GM18517 (cell line): ENCODE measurements at regions not wholly inside any gene's neighbourhood (a gene's known extent, or its start where the extent isn't known, plus 50 kb on each side); places are given as distances from the start of the nearest gene placed in this dataset.

Experiments used
- ATAC-seq: cut with Tn5 transposase; IDR thresholded peaks from one replicate; pipeline ENCODE4 v1.9.1; 2021; ENCODE audit warnings: mild to moderate bottlenecking, moderate library complexity; ENCODE audit not compliant: unreplicated experiment

DNA sequence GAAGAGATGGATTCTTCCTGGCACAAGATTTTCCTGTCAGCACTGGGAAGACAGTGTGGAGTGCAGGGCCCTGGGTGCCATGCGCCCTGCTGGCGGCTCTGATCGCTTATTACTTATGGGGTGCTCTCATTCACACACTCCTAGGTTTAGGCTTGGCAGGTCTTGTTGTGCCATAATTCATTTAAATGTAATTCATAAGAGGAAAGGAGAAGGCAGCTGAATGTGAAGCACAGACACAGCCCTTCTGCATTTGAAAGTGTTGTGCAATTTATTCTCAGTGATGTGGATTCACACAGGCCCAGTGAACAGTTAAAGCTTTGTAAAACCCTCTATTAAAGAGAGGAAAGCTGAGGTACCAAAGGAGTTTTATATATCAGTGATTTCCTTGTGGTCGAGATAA, 249.7 kb downstream of the C4orf33 start:
- ATAC-seq: no peak

DNA sequence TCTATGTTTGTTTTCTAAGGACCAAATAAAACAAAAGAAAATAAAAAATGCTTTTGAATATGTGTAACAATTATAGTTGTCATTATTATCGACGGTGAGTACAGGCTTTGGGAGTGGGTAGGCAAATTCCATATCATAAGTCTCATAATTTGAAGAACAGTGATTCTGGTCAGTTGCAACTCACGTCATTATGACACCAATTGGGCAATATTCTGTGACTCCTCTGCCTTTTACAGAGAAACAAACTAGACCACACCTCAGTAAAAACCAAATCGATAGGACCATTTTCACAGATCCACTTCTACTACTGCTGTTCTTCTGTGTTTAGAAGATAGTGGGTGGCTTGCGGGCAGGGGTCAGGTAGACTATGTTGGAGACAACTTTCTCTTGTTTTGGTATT, 250.1 kb downstream of the C4orf33 start:
- ATAC-seq: no peak

DNA sequence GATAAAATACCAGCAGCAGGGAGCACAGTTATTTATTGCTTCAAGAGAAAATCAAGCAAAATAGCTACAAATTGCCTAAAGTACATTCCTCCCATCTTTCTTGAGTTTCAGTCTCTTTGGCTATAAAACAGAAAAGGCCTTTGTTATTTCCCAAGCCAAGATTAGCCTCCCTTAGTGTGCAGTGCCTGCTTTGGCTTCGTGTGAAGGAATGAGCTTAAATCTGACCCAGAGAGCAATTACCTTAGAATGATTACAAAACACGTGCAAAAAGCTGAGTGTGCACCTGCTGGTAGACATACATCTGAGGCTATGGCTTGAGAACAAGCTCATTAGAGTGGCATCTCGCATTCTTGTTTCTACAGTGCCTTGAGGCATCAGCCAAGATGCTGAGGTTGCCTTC, 250.8 kb downstream of the C4orf33 start:
- no peak for ATAC-seq

DNA sequence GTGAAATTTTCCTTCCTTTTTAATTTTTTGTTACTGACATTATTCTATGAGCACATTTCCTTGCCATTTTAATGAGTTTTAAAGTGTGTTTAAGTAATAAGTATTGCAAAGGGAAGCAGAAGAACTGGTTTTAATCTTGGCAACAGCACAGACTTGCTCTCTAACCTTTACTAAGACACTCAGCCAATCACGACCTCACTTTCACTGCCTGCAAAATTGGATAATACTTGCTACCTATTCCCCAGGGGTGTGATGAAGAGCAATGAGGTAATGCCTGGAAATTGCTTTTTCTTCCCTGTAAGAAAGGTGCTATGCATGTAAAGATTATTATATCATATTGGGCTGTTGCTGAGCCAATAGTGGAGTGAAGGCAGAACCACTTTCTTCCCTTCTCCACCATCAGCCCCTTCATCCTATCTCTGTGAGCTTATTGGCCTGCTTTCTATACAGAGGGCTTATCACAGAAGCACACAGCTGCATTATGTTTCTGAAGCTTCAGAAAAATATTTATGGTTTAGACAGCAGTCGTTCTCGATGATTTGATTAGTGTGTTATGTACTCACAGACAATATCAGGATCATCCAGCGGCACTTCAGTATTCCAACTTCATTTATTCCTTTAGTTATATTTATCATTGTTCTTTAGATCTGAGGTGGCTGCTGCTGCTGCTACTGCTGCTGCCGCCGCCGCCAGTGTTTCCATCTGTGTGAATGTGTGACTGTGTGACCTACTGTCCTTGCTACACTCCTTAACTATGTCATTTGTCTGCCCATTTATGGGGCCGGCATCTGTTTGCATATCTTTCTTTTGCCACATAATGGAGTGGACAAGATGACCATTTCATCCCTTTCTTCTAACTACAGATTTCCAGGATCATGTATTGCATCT, 255.1 kb downstream of the C4orf33 start:
- ATAC-seq: no peak

DNA sequence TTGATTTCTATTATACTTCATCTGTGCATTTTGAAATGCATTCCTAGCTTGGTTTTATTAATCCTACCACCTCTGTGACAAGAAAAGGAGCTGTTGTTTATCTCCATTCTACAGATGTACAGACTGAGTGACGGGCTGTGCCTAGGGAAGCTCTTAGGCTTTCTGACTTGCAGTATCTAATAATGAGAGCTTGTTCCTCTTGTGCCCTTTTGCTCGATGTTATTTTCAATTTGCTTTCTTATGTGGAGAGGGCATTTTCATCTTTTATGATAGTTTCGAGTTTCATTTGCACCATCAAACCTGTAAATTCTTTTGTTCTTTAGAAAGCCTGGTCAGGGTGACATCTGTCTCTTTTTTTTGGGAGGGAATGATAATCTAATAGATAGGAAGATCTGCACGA, 256.5 kb downstream of the C4orf33 start:
- no peak for ATAC-seq

DNA sequence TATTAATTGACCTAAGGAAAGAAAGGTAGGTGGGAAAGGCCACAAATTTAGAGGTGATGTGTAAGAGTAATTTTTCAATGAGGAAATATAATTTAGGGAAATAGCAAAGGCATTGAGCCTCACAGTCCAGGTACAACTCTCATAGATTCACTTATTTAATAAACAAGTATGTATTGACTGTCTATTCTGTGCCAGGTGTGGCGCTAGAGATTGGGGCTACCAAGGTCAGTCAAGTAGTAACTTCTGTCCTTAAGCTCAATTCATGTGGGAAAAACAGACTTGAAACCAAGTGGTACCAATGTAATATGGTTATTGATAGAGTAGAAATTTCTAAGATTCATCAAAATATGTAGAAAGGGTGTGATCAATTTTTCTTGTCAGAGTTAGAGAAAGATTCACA, 257.5 kb downstream of the C4orf33 start:
- no peak for ATAC-seq

DNA sequence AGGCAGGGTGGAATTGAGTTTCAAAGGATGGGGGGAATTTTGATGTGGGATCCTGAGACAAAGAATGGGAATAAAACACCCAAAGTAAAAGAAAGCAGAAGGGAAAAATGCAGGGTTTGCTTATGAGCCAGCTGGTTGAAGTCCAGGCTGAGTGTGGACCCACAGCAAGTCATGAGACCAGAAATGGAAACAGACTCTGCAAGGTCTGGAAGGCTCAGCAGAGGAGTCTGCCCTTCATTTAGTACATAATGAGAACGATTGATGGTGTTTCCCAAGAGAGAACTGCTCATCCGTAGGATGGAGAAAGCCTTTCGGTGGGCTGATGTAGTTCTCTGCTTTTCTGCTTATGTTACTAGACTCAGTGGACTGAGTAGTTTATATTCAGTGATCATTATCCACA, 259.1 kb downstream of the C4orf33 start:
- ATAC-seq: no peak

DNA sequence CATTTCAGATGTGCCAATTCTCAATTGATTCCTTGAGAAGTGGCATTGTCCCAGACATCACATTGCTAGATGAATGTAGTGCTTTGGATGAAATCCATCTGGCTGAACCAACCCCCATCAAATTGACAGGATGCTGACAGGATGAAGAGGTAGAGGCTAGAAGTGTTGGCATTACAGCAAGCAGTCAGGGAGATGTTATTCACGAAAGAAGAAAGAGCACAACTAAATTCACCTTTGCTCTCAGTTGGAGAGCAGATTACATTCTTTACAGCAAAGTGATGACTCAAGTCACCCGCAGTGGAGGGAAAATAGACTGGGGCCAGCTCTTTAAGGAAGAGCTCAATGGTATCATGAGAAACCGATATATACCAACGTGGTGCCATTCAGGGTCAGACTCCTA, 259.6 kb downstream of the C4orf33 start:
- no peak for ATAC-seq

DNA sequence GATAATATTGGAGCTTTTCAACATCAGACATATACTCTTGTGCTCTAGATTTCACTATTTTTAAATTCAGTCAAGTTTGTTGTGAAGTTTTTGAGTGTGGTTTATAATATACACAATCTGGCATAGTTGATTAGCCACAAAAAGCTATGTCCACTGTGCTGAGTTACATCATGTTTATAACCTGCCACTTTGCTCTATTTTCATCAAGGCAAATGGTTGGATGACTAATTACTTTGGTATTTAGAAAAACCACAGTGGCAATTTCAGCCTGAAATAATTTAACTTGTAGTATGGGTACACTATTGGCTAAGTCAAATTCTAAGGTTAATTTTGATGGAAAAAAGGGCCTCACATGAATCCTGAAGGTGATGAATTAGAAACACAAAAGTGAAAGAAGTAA, 262.6 kb downstream of the C4orf33 start:
- ATAC-seq: no peak

DNA sequence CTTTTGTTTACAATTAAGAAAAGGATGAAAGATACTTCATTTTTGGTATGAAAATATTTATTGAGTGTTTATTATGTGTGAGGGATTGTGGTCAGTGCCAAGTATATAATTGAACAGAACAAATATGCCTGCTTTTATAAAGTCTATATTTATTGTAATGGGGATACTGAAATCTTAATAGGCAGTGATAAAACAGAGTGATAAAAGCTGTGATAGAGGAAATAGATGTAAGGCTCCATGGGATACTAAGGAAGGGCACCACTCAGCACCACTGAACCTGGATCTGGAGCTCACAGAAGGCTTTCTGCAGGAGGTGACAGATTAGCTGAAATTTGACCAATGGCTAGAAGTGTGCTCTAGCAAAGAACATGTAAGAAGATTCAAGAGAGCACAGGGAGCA, 263.5 kb downstream of the C4orf33 start:
- no peak for ATAC-seq

DNA sequence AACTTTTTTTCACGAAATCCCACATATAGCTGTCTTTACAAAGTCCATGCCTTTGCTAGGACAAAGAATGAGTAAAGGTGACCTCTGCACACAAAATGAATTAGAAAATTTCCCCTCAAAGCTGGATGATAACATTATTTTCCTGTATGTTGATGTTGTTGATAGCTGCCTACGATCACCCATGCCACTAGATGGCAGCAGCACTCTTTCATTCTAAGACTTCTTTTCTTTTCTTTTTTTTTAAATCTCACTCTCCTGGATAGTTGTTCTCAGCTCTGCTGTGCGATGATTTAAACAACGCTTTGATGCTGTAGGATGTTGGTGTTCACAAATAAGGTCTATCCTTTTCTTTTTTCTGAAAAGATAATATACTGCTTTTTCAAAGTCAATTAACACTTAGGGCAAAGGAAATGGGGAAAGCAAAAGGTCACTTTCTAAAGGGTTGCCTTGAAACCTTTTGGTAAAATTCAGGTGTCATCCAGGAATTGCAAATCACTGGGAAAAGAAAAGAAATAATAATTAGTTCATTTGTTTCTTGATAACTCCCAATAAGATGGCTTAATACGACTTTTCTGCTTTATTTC, 266.8 kb downstream of the C4orf33 start:
- ATAC-seq: peak; percentile 96

DNA sequence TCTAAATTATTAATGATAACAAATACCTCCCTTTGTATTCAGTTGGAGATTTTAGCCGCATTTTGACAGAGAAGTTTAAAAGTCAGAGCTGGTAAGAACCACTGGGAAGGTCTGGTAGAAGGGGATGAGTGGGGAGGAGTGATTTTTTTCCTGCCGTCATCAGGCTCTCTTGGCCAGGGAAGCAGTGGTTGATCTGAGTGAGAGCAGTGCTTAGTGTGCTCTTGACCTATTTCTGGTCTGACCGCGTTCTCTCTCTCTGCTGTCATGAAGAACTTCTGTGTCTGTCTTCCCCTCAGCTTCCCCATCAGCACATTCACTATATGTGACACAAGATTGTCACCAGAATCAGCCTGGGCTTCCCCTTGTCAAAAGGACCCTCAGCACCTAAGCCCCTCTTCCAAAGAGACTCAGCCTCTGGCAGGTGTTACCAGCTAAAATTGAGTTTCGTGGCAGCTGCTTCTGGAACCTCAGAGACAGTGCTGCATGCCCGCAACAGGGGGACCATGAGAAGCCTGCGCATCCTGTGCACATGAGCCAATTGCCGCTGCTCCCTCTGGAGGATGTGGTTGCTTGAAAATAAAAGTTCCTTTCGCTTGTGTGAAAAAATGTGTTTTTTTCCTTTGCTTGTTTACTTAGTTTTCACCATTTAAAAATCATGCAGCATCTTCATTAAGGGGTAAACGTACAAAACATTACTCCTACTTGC, 268.9 kb downstream of the C4orf33 start:
- no peak for ATAC-seq

DNA sequence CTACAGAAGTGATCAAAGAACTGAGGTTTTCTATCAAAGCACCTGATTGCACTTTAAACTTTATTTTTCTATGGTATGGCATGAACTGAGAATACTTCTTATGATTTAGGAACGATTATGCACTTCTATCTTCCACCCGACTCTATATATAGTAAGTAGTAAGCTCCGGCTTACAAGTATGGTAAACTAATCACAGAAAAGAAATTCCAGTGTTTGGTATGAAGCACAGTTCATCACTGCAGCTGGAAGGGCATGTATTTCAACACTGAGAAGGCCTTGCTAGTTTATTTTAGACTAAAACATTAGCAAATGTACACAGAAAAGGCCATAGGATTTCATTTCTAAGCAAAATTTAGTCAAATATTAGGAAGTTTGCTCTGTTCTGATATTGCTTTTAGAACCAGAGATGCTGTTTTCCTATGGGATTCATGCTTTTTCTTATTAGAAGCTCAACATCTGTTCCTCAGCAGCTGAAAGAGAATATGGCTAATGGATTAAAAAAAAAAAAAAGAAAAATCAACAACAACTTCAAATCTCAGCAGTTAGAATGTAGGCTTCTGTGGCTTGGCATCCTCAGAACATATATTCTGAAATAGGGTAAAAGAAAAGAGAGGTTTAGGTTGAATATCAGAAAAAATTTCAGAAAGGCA, 273.5 kb downstream of the C4orf33 start:
- ATAC-seq: no peak

DNA sequence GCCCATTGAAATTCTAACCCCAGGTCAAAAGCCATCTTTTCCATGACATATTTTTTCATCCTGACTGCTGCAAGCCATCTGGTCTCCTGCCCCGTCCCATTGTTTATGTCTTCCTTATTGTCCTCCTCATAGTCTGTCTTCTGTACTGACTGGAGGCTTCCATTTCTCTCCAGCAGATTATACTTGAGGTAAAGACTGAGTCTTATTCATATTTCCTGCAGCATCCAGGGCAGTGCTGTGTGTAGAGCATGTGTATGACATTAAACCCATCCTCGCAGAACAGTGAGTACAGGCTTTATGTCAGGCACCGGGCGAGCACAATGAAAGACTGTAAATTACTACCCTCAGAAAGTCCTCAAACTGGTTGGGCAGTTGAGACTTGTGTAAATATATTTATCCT, 275.1 kb downstream of the C4orf33 start:
- ATAC-seq: no peak

DNA sequence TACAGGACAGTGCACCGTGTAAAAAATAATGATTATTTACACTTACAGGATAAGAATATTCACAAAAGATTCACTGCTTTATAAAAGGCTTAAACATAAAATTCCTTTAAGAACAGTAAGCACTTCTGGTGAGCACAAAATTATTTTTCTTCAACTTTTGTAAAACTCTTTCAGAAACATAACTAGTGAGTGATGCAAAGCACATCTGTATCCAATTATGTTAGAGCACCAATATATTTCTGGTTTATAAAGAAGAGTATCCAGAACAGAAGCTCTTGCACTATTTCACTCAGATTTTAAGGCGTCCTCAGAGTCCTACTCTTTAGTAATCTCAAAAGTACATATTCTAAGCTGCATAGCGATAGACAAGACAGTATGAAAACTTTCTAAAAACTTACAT, 276.0 kb downstream of the C4orf33 start:
- ATAC-seq: no peak

DNA sequence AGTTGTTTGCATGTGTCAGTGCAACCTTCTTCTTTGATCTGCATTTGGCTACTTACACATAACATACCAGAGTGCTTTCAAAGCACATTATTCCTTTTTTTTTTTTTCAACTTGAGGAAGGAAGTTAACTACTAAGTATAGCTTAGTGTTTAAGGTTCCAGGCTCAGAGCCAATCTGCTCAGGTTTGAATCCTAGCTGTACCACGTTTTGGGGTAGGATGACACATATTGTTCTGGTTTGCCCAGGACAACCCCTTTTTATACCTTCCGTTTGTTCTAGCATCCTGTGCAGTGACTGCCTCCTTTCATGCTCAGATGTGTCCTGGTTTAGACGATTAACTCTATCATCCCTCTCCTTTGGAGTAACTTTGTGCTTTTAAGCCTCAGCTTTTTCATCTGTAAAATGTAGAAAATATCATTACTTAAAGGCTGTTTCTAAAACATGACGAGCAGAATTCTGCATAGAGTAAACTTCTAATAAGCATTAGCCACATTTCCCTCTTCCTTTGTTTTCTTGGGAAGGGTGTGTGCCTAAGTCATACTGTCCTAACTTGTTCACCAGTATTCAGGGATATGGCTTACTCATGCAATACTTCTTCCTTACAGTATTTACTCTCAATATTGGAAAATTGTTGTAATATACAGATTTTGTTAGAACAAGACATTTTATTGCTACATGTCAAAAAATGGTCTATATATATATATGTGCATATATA, 281.3 kb downstream of the C4orf33 start:
- ATAC-seq: no peak

DNA sequence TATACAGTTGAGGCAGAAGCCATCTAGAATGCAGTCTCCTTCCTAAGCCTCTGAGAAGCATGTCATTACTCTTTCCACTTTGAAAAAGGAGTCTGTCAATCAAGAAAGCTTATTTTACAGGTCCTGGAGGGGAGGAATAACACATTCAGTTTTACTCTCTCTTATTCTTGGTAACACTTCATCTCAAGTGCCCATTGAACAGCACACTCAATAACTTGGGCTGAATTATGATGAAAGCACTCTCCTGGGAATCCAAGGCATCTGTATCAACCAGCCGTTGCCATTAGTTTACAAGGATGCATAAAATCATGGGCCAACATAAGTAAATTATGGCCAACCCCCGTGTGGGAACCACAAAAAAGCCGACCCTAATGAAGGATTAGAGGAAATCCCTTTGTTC, 282.4 kb downstream of the C4orf33 start:
- ATAC-seq: no peak

DNA sequence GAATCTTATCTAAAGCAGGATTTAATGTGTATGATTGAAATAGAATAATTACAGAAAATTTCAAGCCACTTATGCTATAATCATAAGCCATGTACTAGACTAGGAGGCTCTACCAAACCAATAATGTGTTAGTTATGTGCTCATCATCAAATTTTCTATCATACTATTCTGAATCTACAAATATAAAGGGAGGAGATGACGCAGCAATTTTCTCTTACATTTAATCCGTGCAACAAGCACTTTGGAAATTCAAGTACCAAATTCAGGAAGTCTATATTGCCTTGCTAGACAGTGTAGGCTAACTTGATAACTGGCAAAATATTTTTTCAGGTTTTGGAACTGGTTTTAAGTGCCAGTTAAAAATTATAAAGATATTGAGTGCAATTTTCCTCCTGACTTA, 283.5 kb downstream of the C4orf33 start:
- no peak for ATAC-seq

DNA sequence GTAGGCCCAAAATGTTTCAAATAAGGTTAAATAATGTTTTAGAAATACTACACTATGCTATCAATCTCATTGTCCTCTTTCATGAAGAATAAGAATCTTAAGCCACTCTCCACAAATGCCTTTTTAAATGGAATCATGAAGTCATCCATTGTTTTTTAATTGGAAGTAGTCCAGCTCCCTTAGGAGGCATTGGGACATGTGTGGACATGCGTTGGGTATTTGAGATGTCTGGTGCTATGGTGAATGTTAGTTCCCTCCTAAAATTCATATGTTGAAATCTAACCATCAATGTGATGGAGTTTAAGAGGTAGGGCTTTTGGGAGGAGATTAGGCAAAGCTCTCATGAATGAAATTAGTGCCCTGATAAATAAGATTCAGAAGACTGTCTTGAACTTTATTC, 289.0 kb downstream of the C4orf33 start:
- no peak for ATAC-seq

DNA sequence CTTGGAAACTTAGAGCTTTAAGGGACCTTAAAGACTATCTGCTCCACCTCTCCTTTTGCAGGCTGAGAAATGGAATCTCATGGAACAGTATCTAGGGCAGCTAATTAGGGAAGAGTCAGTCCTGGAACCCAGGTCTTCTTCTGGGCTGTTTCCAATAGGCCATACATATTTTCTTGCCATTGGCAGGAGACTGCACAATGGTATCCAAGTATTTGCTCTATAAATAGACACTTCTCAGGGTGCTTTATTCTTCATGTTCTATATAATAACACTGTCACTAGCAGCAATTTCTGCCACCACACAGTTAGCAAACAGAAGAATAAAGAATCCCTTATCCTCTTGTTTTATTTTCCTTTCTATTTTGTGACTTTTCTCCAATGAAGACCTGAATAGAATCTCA, 291.7 kb downstream of the C4orf33 start:
- ATAC-seq: no peak

DNA sequence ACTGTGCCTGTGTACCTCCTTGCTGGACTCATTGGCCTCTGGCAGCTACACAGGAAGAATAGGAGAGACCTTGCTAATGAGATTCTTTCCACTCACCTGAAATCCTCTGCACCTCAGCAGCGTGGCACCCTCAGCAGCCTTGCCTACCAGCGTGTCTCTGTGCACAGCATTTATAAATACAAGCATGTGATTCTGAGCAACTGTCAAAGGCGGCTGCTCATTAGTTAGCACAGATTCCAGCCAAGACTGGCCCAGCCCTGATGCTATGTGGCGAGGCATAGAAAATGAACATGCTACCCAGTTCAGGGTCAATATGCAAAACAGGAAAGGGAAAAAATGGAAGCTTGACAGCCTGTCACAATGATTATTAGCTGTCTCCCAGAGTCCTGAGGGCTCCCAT, 298.0 kb downstream of the C4orf33 start:
- ATAC-seq: no peak
